BE2C (cell line): ENCODE measurements at regions not wholly inside any gene's neighbourhood (a gene's known extent, or its start where the extent isn't known, plus 50 kb on each side); places are given as distances from the start of the nearest gene placed in this dataset.
"Not testable (repeated sequence)": the region's sequence is repeated elsewhere in the genome, so short reads cannot be mapped to it uniquely, and the experiment has no call there.

ENCODE experiments used
- DNase-seq: peaks from one replicate; pipeline ENCODE4 v3.0.0-alpha.2; 2020
- H3K27me3 ChIP-seq: fragments of 250-450 bp; sonication (Bioruptor Pico); 2 replicates; pipeline ENCODE4 v1.5.1; 2020; ENCODE audit warnings: mild to moderate bottlenecking
- H3K36me3 ChIP-seq: fragments of 250-450 bp; sonication (Bioruptor Pico); 2 replicates; pipeline ENCODE4 v1.5.1; 2020; ENCODE audit warnings: mild to moderate bottlenecking
- H3K4me1 ChIP-seq: fragments of 250-450 bp; sonication (Bioruptor Pico); 2 replicates; pipeline ENCODE4 v1.5.1; 2020
- H3K4me3 ChIP-seq: 2 replicates; pipeline ENCODE4 v1.5.1; 2011; ENCODE audit warnings: low read depth, low read length
- H3K9me3 ChIP-seq: fragments of 250-450 bp; sonication (Bioruptor Pico); 2 replicates; pipeline ENCODE4 v1.5.1; 2020
- TF ChIP-seq, protein P1 (sequence below): IDR thresholded peaks from 2 replicates; pipeline ENCODE4 v1.5.1; 2012; ENCODE audit warnings: mild to moderate bottlenecking, low read depth, low read length

DNA sequence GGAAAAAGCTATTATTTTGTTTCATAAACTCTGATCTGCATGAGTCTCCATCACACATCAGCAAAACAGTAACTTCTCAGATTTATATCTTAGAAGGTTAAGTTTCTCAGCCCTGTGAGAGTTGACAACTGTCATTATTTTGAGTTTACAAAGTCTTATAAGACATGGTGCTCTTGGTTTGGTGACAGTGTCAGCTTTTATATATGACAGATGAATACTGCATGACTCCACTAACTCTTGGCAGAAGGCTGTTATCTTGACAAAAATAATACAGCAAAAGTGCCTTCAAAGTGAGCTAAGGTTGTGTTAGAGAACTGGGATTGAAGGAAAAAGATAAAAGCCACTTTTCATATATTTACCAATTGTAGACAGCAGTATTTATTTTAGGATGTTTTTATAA, 528.4 kb upstream of the SOX9 start:
- Histone ChIP-seq H3K4me3 (no peak overlapping the region), H3K36me3 (no peaks in the 10 kb centered on the region), H3K27me3 (no peaks in the 10 kb centered on the region), H3K9me3 (no peaks in the 10 kb centered on the region), H3K4me1 (no peaks in the 10 kb centered on the region)
- TF ChIP-seq, protein P1, sequence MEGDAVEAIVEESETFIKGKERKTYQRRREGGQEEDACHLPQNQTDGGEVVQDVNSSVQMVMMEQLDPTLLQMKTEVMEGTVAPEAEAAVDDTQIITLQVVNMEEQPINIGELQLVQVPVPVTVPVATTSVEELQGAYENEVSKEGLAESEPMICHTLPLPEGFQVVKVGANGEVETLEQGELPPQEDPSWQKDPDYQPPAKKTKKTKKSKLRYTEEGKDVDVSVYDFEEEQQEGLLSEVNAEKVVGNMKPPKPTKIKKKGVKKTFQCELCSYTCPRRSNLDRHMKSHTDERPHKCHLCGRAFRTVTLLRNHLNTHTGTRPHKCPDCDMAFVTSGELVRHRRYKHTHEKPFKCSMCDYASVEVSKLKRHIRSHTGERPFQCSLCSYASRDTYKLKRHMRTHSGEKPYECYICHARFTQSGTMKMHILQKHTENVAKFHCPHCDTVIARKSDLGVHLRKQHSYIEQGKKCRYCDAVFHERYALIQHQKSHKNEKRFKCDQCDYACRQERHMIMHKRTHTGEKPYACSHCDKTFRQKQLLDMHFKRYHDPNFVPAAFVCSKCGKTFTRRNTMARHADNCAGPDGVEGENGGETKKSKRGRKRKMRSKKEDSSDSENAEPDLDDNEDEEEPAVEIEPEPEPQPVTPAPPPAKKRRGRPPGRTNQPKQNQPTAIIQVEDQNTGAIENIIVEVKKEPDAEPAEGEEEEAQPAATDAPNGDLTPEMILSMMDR: no peak
- DNase-seq: no peak

GRCh38 chr17:71593078-71593477, 527.7 kb upstream of the SOX9 start:
- no peaks in the 10 kb centered on the region for H3K36me3 ChIP-seq
- H3K9me3 ChIP-seq: no peaks in the 10 kb centered on the region
- DNase-seq: no peak
- no peaks in the 10 kb centered on the region for H3K27me3 ChIP-seq
- H3K4me1 ChIP-seq: no peaks in the 10 kb centered on the region
- H3K4me3 ChIP-seq: no peak overlapping the region
- TF ChIP-seq, protein P1: no peak

DNA sequence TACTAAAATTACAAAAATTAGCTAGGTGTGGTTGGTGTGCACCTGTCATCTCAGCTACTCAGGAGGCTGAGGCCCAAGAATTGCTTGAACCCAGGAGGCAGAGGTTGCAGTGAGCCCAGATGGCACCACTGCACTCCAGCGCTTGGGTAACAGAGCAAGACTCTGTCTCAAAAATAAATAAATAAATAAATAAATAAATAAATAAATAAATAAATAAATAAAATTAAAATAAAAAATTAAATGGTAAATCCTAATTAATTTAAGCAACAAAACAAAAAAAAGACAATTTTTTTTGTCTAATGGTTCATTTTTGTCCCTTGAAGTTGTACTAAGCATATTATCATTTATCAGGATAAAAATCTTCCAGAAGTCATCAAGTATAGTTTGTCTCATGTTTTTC, 521.2 kb upstream of the SOX9 start:
- H3K4me3 ChIP-seq, H3K36me3 ChIP-seq, DNase-seq, H3K9me3 ChIP-seq, H3K4me1 ChIP-seq, H3K27me3 ChIP-seq: not testable (repeated sequence)

DNA sequence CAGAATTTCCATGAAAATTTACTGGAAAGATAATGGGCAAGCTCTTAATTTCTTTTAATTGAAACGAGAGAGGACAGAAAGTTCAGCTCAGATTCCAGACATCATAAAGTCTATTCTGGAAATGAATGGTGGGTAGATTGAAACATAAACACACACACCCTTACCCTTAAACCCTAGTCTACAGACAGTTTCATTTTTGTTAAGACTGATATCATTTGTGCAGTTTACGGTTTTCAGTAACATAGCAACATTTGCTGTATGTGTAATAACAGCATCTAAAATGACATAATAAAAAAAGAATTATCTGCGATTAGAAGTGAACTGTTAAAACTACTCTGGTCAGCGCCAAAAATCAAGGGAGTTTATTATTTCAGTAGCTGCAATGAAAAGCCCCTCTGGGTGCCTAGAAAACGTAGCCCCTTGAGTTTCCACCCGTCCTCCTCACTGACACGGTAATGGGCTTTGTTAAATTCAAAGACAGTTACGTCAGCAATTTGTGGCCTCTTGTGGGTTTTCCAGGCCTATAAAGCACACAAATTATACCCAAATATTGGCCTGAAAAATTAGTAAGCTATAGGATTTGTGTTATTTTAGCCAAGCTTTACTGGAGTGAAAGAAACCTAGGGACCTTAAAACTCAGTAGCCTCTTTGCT, 520.6 kb upstream of the SOX9 start:
- no peaks in the 10 kb centered on the region for H3K9me3 ChIP-seq
- TF ChIP-seq, protein P1: no peak
- no peaks in the 10 kb centered on the region for H3K36me3 ChIP-seq
- H3K4me1 ChIP-seq: no peaks in the 10 kb centered on the region
- H3K4me3 ChIP-seq: no peak overlapping the region
- no peak for DNase-seq
- H3K27me3 ChIP-seq: no peaks in the 10 kb centered on the region

GRCh38 chr17:71601894-71602504, 518.8 kb upstream of the SOX9 start:
- H3K36me3 ChIP-seq: no peaks in the 10 kb centered on the region
- no peak for DNase-seq
- TF ChIP-seq, protein P1: no peak

GRCh38 chr17:71613996-71614395, 506.8 kb upstream of the SOX9 start:
- no peaks in the 10 kb centered on the region; the same call in 1 of the 2 replicates for H3K9me3 ChIP-seq
- no peak for DNase-seq
- TF ChIP-seq, protein P1: no peak
- H3K36me3 ChIP-seq: no peaks in the 10 kb centered on the region
- no peak overlapping the region for H3K4me3 ChIP-seq
- no peaks in the 10 kb centered on the region for H3K27me3 ChIP-seq
- H3K4me1 ChIP-seq: no peaks in the 10 kb centered on the region

More at GRCh38 chr17:71601894-71602504, 518.8 kb upstream of the SOX9 start:
- Histone ChIP-seq H3K4me3 (no peak overlapping the region), H3K9me3 (no peaks in the 10 kb centered on the region), H3K27me3 (no peaks in the 10 kb centered on the region), H3K4me1 (no peaks in the 10 kb centered on the region)
